Smooth muscle cell (in vitro differentiated cells): ENCODE measurements at regions not wholly inside any gene's neighbourhood (a gene's known extent, or its start where the extent isn't known, plus 50 kb on each side); places are given as distances from the start of the nearest gene placed in this dataset.

Experiments used
- DNase-seq: peaks from one replicate; lab custom pipeline; 2025; ENCODE audit not compliant: unreplicated experiment; lab: John Stamatoyannopoulos, UW
- H2AFZ ChIP-seq: fragments of 200-600 bp; sonication (generic); 2 replicates; pipeline ENCODE4 v1.6.0; 2016; ENCODE audit warnings: antibody characterized with exemption, low read depth, mild to moderate bottlenecking
- H3F3A ChIP-seq: fragments of 200-600 bp; sonication (generic); 2 replicates; pipeline ENCODE4 v1.6.0; 2017; ENCODE audit warnings: antibody characterized with exemption, low read depth
- H3K27ac ChIP-seq: fragments of 200-600 bp; sonication (generic); 2 replicates; pipeline ENCODE4 v1.5.1; 2016; ENCODE audit warnings: low read depth, mild to moderate bottlenecking
- H3K27me3 ChIP-seq: fragments of 200-600 bp; sonication (generic); 2 replicates; pipeline ENCODE4 v1.6.1; 2016; ENCODE audit warnings: low read depth, mild to moderate bottlenecking
- H3K36me3 ChIP-seq: fragments of 200-600 bp; sonication (generic); 2 replicates; pipeline ENCODE4 v1.5.1; 2016; ENCODE audit warnings: low read depth
- H3K4me1 ChIP-seq: fragments of 200-600 bp; sonication (generic); 2 replicates; pipeline ENCODE4 v1.5.1; 2016; ENCODE audit warnings: low read depth
- H3K4me2 ChIP-seq: fragments of 200-600 bp; sonication (generic); 2 replicates; pipeline ENCODE4 v1.6.0; 2016; ENCODE audit warnings: mild to moderate bottlenecking
- H3K4me3 ChIP-seq: fragments of 200-600 bp; sonication (generic); 2 replicates; pipeline ENCODE4 v1.5.1; 2016; ENCODE audit warnings: mild to moderate bottlenecking
- H3K79me2 ChIP-seq: fragments of 200-600 bp; sonication (generic); 2 replicates; pipeline ENCODE4 v1.6.0; 2016; ENCODE audit warnings: low read depth, mild to moderate bottlenecking
- H3K9ac ChIP-seq: fragments of 200-600 bp; sonication (generic); 2 replicates; pipeline ENCODE4 v1.6.0; 2016; ENCODE audit warnings: low read depth
- H3K9me3 ChIP-seq: fragments of 200-600 bp; sonication (generic); replicated peaks from 2 replicates; pipeline ENCODE4 v1.5.1; 2016; ENCODE audit warnings: low read depth
- H4K20me1 ChIP-seq: fragments of 200-600 bp; sonication (generic); 2 replicates; pipeline ENCODE4 v1.6.0; 2016; ENCODE audit warnings: low read depth
- WGBS: methylation state at CpG from one replicate; pipeline ENCODE4 v1.1.7; 2016; ENCODE audit warnings: low lambda C conversion rate; 5-methylcytosine and 5-hydroxymethylcytosine counted together
- TF ChIP-seq, protein P1 (sequence below): fragments of 200-600 bp; sonication (generic); IDR thresholded peaks from 2 replicates; pipeline ENCODE4 v1.5.1; 2017; ENCODE audit warnings: borderline replicate concordance, mild to moderate bottlenecking, antibody characterized with exemption; ENCODE audit not compliant: insufficient read depth, poor library complexity, severe bottlenecking

DNA sequence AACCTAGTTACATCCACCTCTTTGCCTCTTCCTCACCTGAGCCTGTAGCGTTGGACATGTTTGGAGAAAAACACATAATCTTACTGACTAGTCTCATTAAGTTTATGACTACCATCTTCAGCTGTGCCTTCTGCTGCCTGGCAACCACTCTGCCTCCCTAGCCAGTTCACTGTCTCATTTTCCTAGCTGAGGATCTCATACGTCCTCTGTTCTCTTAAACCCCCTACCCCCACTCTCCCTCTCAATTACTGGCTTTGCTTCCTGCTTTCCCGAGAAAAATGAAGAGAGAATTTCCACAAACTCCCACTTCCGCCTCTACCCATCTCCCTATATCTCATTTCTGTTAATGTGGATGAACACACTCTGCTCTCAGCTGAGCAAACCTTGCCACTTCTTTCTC is 239.3 kb upstream of the POU2AF2 start:
- Histone ChIP-seq H3K27ac (peak overlapping the region; percentile 62), H3F3A (peaks cover 7% of the 10 kb centered on the region), H3K4me1 (peaks cover 3% of the 10 kb centered on the region), H3K36me3 (no peaks in the 10 kb centered on the region), H3K4me3 (no peak overlapping the region), H4K20me1 (no peaks in the 10 kb centered on the region), H3K9ac (no peak overlapping the region), H3K27me3 (no peaks in the 10 kb centered on the region), H3K9me3 (no peaks in the 10 kb centered on the region), H3K79me2 (no peaks in the 10 kb centered on the region), H3K4me2 (no peak overlapping the region), H2AFZ (peak overlapping the region; percentile 19)
- TF ChIP-seq, protein P1, sequence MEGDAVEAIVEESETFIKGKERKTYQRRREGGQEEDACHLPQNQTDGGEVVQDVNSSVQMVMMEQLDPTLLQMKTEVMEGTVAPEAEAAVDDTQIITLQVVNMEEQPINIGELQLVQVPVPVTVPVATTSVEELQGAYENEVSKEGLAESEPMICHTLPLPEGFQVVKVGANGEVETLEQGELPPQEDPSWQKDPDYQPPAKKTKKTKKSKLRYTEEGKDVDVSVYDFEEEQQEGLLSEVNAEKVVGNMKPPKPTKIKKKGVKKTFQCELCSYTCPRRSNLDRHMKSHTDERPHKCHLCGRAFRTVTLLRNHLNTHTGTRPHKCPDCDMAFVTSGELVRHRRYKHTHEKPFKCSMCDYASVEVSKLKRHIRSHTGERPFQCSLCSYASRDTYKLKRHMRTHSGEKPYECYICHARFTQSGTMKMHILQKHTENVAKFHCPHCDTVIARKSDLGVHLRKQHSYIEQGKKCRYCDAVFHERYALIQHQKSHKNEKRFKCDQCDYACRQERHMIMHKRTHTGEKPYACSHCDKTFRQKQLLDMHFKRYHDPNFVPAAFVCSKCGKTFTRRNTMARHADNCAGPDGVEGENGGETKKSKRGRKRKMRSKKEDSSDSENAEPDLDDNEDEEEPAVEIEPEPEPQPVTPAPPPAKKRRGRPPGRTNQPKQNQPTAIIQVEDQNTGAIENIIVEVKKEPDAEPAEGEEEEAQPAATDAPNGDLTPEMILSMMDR: no peak
- 56% methylated on average over 4 of the region's 4 CpGs for WGBS
- no peak for DNase-seq

DNA sequence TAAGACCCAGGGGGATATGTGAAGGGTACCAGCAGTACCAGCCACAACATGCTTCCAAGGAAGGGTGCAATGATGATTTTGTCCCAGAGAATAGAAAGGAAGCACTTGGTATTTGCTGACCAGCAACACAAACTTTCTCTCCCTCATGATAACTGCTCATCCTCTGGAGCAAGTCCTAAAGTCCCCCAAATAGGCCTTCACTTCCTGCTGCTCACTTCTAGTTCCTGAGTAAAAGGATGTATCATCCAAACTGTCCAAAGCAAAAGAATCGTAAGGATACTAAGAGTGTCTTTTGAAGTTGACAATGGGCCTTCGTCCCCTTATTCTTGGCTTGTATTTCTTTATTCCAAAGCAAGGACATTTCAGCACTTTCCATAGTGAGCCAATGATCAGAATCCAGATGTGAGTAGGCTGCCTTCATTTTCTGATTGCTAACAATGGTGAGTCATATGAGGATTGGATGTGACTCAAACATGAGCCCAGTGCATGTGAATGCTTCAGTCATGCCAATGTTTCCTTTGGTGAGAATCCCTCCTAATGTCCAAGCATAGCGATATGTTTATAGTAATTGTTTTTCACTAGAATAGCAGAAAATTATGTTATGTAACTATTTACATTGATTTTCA is 243.4 kb upstream of the POU2AF2 start:
- H3K36me3 ChIP-seq: no peaks in the 10 kb centered on the region
- peak overlapping the region; percentile 65 for H3K27ac ChIP-seq
- H3K27me3 ChIP-seq: no peaks in the 10 kb centered on the region
- H3K79me2 ChIP-seq: no peaks in the 10 kb centered on the region
- TF ChIP-seq, protein P1: no peak
- H3F3A ChIP-seq: peaks cover 7% of the 10 kb centered on the region
- peak overlapping the region; percentile 3 for H3K9ac ChIP-seq
- H3K9me3 ChIP-seq: no peaks in the 10 kb centered on the region
- peak overlapping the region; percentile 37 for H3K4me2 ChIP-seq
- peaks cover 3% of the 10 kb centered on the region for H3K4me1 ChIP-seq
- DNase-seq: no peak
- WGBS: 67% methylated on average over 3 of the region's 3 CpGs
- H4K20me1 ChIP-seq: no peaks in the 10 kb centered on the region
- H3K4me3 ChIP-seq: no peak overlapping the region
- H2AFZ ChIP-seq: no peak overlapping the region

DNA sequence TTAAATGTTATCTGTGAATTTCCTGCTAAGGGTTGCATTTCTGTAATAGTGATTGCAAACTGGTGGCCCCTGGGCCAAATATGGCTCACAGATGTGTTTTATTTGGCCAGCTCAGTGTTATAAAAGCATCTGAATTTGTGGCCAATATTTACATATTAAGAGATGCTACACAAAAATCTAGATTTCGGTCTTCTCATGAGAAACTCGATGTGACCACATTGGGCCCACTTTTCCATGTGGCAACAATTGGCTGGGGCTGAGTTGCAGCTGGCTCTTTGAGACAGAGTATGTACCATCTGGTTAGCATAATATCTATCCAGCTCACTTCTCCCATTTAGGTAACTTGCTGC is 244.5 kb upstream of the POU2AF2 start:
- Histone ChIP-seq H3K4me1 (peaks cover 3% of the 10 kb centered on the region), H3F3A (peaks cover 7% of the 10 kb centered on the region), H3K9me3 (no peaks in the 10 kb centered on the region), H3K9ac (no peak overlapping the region), H3K79me2 (no peaks in the 10 kb centered on the region), H3K4me2 (no peak overlapping the region), H3K36me3 (no peaks in the 10 kb centered on the region), H3K27ac (no peak overlapping the region), H3K27me3 (no peaks in the 10 kb centered on the region), H4K20me1 (no peaks in the 10 kb centered on the region), H3K4me3 (no peak overlapping the region), H2AFZ (no peak overlapping the region)
- TF ChIP-seq, protein P1: no peak
- DNase-seq: no peak
- 94% methylated on average over 2 of the region's 2 CpGs for WGBS

DNA sequence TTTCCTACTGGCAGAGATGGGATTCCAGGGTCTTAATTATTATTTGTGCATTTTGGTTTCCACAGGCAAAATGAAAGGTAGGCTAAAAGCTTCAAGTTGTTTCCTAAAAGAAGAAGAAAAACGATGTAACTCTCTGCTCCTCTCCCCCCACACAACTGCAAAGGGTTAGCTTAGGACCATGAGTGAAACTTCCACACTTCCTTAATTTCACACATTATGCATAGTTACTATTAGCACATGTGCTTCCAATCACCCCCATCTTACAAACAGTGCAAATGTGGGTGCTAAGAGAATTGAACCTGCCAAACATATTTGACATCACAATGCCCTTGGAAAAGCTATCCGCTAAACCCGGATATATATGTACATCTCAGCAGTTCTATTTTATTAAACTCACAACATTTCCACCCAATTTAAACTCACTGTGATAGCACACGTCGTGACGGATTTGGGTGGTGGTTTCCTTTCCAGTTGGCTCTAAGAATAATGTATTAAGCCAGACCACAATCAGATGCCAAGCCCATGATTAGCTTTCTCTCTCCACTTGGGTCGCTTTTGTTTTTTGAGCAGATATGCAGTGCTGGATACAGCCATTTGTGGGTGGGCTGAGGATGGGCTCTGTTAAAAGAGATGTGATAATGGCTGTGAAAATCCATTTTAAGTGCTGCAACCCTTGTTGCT is 245.0 kb upstream of the POU2AF2 start:
- no peaks in the 10 kb centered on the region for H3K36me3 ChIP-seq
- no peak overlapping the region for H3K27ac ChIP-seq
- H3K9me3 ChIP-seq: no peaks in the 10 kb centered on the region
- no peaks in the 10 kb centered on the region for H3K27me3 ChIP-seq
- H3K79me2 ChIP-seq: no peaks in the 10 kb centered on the region
- H3K4me3 ChIP-seq: no peak overlapping the region
- peaks cover 7% of the 10 kb centered on the region for H3F3A ChIP-seq
- H2AFZ ChIP-seq: no peak overlapping the region
- H4K20me1 ChIP-seq: no peaks in the 10 kb centered on the region
- DNase-seq: no peak
- 68% methylated on average over 7 of the region's 7 CpGs for WGBS
- TF ChIP-seq, protein P1: no peak
- H3K9ac ChIP-seq: no peak overlapping the region
- no peak overlapping the region for H3K4me2 ChIP-seq
- H3K4me1 ChIP-seq: peaks cover 3% of the 10 kb centered on the region
